Endodermal cell (in vitro differentiated cells): ENCODE measurements at regions not wholly inside any gene's neighbourhood (a gene's known extent, or its start where the extent isn't known, plus 50 kb on each side); places are given as distances from the start of the nearest gene placed in this dataset.
A peak's percentile ranks its signal among the peaks of the same experiment; 100 is the strongest.

ENCODE experiments used
- DNase-seq: peaks from one replicate; pipeline ENCODE4 v3.0.0-alpha.2; 2017
- H3K27ac ChIP-seq: 2 replicates; pipeline ENCODE4 v1.5.1; 2013; ENCODE audit warnings: mild to moderate bottlenecking, low read depth, low read length, moderate library complexity
- H3K27me3 ChIP-seq: 2 replicates; pipeline ENCODE4 v1.6.1; 2013; ENCODE audit warnings: mild to moderate bottlenecking, low read length, moderate library complexity; ENCODE audit not compliant: insufficient read depth, control insufficient read depth, poor library complexity, severe bottlenecking
- H3K36me3 ChIP-seq: 2 replicates; pipeline ENCODE4 v1.7.0; 2013; ENCODE audit warnings: mild to moderate bottlenecking, low read length, moderate library complexity; ENCODE audit not compliant: control insufficient read depth, insufficient read depth
- H3K4me1 ChIP-seq: one replicate; pipeline ENCODE4 v1.7.0; 2013; ENCODE audit warnings: low read length; ENCODE audit not compliant: control insufficient read depth, insufficient read depth
- H3K4me3 ChIP-seq: 2 replicates; pipeline ENCODE4 v1.5.1; 2013; ENCODE audit warnings: mild to moderate bottlenecking, low read length, moderate library complexity
- H3K9ac ChIP-seq: 2 replicates; pipeline ENCODE4 v1.6.1; 2013; ENCODE audit warnings: mild to moderate bottlenecking, low read length, moderate library complexity; ENCODE audit not compliant: poor library complexity, severe bottlenecking; ENCODE audit errors: extremely low read depth
- H3K9me3 ChIP-seq: 2 replicates; pipeline ENCODE4 v1.6.1; 2013; ENCODE audit warnings: mild to moderate bottlenecking, low read length, moderate library complexity; ENCODE audit not compliant: control insufficient read depth
- H3K27ac Mint-ChIP-seq: 2 replicates; pipeline ENCODE4 v1.8.0; 2020; ENCODE audit warnings: mixed read lengths
- H3K27me3 Mint-ChIP-seq: 2 replicates; pipeline ENCODE4 v1.8.0; 2021; ENCODE audit warnings: mild to moderate bottlenecking, mixed read lengths; ENCODE audit not compliant: insufficient read depth
- H3K36me3 Mint-ChIP-seq: 2 replicates; pipeline ENCODE4 v1.8.0; 2020; ENCODE audit warnings: low read depth, mixed read lengths
- H3K4me1 Mint-ChIP-seq: 2 replicates; pipeline ENCODE4 v1.8.0; 2020; ENCODE audit warnings: mixed read lengths
- H3K4me3 Mint-ChIP-seq: 2 replicates; pipeline ENCODE4 v1.8.0; 2020; ENCODE audit warnings: mild to moderate bottlenecking, moderate library complexity, mixed read lengths
- H3K9me3 Mint-ChIP-seq: 2 replicates; pipeline ENCODE4 v1.8.0; 2020; ENCODE audit warnings: mild to moderate bottlenecking, mixed read lengths
- WGBS, 2 experiments: methylation state at CpG; one replicate each; pipeline versions ENCODE4 v1.1.5 to v1.1.7; 2013; ENCODE audit warnings: missing lambda C conversion rate in 2 of 2, mixed read lengths in 1 of 2; ENCODE audit not compliant: insufficient coverage in 1 of 2, insufficient read length in 1 of 2; 5-methylcytosine and 5-hydroxymethylcytosine counted together
- TF ChIP-seq, protein P1 (sequence below): fragments of 200-600 bp; sonication (generic); conservative IDR thresholded peaks from 2 replicates; pipeline ENCODE4 v1.5.0; 2021; ENCODE audit warnings: antibody characterized with exemption, mild to moderate bottlenecking

DNA sequence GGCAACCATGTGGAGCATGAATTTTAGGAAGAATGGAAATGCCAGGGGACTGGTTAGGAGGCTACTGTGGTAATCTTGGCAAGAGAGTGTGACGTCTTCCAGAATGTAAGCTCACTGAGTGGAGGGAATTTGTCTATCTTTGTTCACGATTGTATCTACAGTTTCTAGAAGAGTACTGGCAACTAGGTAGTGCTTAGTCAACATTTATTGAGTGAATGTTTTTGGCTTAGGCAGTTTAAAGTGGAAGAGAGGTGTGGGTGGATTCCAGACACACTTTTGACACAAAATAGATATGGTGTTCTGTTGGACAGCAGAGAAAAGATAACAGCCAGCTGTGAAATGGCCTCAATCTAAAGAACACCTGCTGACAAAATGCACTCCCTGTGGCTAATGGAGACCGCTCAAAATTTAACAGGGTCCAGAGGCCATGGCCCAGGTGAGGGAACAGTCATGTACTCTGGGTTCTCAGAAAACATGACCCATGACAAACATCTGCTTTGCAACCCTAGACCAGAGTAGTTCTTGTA, 139.3 kb downstream of the GPX5 start:
- no peak overlapping the region for H3K4me3 ChIP-seq
- TF ChIP-seq, protein P1, sequence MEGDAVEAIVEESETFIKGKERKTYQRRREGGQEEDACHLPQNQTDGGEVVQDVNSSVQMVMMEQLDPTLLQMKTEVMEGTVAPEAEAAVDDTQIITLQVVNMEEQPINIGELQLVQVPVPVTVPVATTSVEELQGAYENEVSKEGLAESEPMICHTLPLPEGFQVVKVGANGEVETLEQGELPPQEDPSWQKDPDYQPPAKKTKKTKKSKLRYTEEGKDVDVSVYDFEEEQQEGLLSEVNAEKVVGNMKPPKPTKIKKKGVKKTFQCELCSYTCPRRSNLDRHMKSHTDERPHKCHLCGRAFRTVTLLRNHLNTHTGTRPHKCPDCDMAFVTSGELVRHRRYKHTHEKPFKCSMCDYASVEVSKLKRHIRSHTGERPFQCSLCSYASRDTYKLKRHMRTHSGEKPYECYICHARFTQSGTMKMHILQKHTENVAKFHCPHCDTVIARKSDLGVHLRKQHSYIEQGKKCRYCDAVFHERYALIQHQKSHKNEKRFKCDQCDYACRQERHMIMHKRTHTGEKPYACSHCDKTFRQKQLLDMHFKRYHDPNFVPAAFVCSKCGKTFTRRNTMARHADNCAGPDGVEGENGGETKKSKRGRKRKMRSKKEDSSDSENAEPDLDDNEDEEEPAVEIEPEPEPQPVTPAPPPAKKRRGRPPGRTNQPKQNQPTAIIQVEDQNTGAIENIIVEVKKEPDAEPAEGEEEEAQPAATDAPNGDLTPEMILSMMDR, result no peak
- peaks cover 2% of the 10 kb centered on the region for H3K9me3 Mint-ChIP-seq
- DNase-seq, result no peak
- peaks cover 3% of the 10 kb centered on the region for H3K27me3 Mint-ChIP-seq
- H3K9me3 ChIP-seq, result no peaks in the 10 kb centered on the region
- H3K27me3 ChIP-seq, result no peaks in the 10 kb centered on the region
- H3K27ac ChIP-seq, result no peak overlapping the region
- H3K9ac ChIP-seq, result no peak overlapping the region
- no peak overlapping the region for H3K4me3 Mint-ChIP-seq
- 94 to 95% methylated on average over 3 of the region's 3 CpGs for WGBS, 2 experiments
- H3K36me3 ChIP-seq, result no peaks in the 10 kb centered on the region
- no peaks in the 10 kb centered on the region for H3K4me1 Mint-ChIP-seq
- no peaks in the 10 kb centered on the region for H3K4me1 ChIP-seq
- H3K27ac Mint-ChIP-seq, result no peak overlapping the region
- peaks cover 13% of the 10 kb centered on the region for H3K36me3 Mint-ChIP-seq

DNA sequence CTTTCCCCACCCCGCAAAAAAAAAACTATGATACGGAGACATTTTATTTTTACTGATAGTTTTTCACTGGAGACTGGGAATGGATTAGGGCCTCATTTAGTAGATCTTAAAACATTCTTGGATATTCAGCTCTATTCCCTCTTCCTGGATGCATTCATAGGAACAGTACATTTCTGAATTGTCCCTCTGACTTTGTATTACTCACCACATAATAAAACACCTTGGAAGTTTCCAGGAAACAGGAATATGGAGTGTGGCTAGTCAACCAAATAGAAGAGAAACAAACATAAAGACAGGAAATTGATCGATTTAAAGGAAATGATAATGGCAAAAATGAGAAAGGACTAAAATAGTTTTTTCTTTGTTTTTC, 147.7 kb downstream of the GPX5 start:
- H3K36me3 Mint-ChIP-seq, result no peaks in the 10 kb centered on the region
- H3K27ac Mint-ChIP-seq, result no peak overlapping the region
- no peak for DNase-seq
- TF ChIP-seq, protein P1, result no peak
- peaks cover 6% of the 10 kb centered on the region for H3K27me3 ChIP-seq
- H3K9me3 Mint-ChIP-seq, result peaks cover 1% of the 10 kb centered on the region
- no peak overlapping the region for H3K9ac ChIP-seq
- H3K4me3 Mint-ChIP-seq, result peak overlapping the region; percentile 71
- H3K4me1 ChIP-seq, result no peaks in the 10 kb centered on the region
- no peak overlapping the region for H3K27ac ChIP-seq
- peaks cover 23% of the 10 kb centered on the region for H3K27me3 Mint-ChIP-seq
- peaks cover 5% of the 10 kb centered on the region for H3K4me1 Mint-ChIP-seq
- H3K4me3 ChIP-seq, result peak overlapping the region; percentile 93
- no peaks in the 10 kb centered on the region for H3K36me3 ChIP-seq
- H3K9me3 ChIP-seq, result peaks cover 10% of the 10 kb centered on the region
- WGBS, 2 experiments, result 0 to 69% methylated on average over 1 to 3 of the region's 3 CpGs

DNA sequence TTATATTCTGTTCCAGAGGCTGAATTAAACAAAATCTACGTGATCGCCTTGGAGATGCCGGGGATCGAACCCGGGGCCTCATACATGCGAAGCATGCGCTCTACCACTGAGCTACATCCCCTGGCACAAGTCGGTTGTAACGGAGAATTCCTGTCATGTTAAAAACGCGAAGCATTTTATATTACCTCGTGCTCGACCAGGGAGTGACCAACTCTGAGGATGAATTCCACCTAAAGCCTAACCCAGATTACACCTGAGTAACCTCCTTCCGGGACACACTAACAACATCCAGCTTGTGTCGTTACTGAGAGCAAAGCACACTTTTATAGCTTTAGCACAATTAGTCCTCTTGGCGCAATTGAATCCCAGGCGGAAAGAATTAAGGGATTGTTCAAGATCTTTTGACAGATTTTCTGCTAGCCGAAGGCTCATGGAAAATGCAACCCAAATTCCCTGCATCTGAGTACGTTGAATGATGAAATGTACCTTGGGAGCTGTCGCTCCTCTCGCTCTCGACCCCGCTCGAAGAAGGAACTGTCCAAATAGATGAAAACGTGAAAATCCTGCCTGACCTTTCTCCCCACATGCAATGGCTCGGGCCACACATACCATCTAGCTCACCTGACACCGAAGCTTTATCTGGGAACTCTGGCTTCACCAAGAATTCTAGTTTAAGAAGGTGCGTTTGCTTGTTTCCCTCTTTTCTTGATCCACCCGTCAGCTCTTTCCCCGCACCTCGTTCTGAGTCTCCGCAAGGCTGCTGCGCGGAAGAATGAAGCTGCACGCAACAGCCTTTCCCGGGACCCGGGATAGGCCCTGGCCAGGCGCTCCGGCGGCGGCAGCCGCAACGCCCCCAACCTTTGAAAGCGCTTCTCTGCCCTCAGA, 148.3 kb downstream of the GPX5 start:
- Mint-ChIP-seq H3K27ac (peak overlapping the region; percentile 17), H3K4me3 (peak overlapping the region; percentile 71), H3K9me3 (peaks cover 1% of the 10 kb centered on the region), H3K36me3 (no peaks in the 10 kb centered on the region), H3K27me3 (peaks cover 23% of the 10 kb centered on the region), H3K4me1 (peaks cover 5% of the 10 kb centered on the region)
- H3K27me3 ChIP-seq, result peaks cover 6% of the 10 kb centered on the region
- no peaks in the 10 kb centered on the region for H3K36me3 ChIP-seq
- H3K9me3 ChIP-seq, result peaks cover 10% of the 10 kb centered on the region
- TF ChIP-seq, protein P1, result no peak
- H3K27ac ChIP-seq, result no peak overlapping the region
- no peaks in the 10 kb centered on the region for H3K4me1 ChIP-seq
- peak overlapping the region; percentile 93 for H3K4me3 ChIP-seq
- WGBS, 2 experiments, result 4 to 7% methylated on average over 31 to 44 of the region's 44 CpGs
- H3K9ac ChIP-seq, result peak overlapping the region; percentile 27
- DNase-seq, result peak; percentile 89
